ENCODE measurements at regions not wholly inside any gene's neighbourhood (a gene's known extent, or its start where the extent isn't known, plus 50 kb on each side); places are given as distances from the start of the nearest gene placed in this dataset.

DNA sequence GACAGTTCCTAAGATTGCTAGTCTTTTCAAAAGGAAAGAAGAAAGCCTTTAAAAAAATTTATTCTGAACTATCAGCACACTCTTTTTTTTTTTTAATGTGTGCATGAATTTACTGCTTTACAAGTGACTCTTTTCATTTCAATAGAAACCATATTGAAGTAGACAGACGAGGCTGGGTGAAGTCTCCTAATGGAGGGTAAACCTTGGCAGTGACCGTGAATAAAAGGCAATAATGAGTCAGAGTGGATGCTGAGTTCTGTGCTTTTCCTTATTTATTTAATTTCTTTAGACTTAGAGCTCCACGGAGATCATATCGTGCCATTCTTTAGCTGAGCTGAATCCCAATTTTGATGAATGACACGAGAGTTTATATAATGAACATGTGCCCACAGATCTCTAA is 196.9 kb downstream of the PRL start:
- TF ChIP-seq, protein P1, sequence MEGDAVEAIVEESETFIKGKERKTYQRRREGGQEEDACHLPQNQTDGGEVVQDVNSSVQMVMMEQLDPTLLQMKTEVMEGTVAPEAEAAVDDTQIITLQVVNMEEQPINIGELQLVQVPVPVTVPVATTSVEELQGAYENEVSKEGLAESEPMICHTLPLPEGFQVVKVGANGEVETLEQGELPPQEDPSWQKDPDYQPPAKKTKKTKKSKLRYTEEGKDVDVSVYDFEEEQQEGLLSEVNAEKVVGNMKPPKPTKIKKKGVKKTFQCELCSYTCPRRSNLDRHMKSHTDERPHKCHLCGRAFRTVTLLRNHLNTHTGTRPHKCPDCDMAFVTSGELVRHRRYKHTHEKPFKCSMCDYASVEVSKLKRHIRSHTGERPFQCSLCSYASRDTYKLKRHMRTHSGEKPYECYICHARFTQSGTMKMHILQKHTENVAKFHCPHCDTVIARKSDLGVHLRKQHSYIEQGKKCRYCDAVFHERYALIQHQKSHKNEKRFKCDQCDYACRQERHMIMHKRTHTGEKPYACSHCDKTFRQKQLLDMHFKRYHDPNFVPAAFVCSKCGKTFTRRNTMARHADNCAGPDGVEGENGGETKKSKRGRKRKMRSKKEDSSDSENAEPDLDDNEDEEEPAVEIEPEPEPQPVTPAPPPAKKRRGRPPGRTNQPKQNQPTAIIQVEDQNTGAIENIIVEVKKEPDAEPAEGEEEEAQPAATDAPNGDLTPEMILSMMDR (conservative IDR thresholded peaks at IDR 0.05; ENCODE audit: low read length), result no peak
- no peak for TF ChIP-seq EZH2phosphoT487 (IDR thresholded peaks at IDR 0.05; ENCODE audit: borderline replicate concordance)

All from Loucy (cell line).